ENCODE measurements at regions not wholly inside any gene's neighbourhood (a gene's known extent, or its start where the extent isn't known, plus 50 kb on each side); places are given as distances from the start of the nearest gene placed in this dataset.

DNA sequence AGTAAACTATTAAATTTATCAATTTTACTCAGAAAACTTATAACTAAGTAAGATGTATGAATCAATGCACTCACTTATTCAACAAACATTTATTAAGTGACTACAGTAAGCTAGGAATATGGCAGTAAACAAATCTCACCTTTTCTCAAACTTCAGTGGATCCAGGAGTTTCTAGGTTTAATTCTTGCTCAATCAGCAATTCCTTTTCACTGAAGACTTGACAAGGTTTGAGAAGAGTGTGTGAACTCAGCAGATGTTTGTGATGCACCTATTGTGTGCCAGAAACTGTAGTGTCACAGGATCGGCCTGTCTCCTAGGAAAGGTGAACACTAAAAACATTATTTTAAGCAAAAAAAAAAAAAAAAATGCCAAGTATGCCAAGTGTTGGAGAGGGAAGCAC lies 167.8 kb downstream of the ALG10 start:
- DNase-seq (ENCODE audit: low read depth), result no peak
- TF ChIP-seq, protein P1, sequence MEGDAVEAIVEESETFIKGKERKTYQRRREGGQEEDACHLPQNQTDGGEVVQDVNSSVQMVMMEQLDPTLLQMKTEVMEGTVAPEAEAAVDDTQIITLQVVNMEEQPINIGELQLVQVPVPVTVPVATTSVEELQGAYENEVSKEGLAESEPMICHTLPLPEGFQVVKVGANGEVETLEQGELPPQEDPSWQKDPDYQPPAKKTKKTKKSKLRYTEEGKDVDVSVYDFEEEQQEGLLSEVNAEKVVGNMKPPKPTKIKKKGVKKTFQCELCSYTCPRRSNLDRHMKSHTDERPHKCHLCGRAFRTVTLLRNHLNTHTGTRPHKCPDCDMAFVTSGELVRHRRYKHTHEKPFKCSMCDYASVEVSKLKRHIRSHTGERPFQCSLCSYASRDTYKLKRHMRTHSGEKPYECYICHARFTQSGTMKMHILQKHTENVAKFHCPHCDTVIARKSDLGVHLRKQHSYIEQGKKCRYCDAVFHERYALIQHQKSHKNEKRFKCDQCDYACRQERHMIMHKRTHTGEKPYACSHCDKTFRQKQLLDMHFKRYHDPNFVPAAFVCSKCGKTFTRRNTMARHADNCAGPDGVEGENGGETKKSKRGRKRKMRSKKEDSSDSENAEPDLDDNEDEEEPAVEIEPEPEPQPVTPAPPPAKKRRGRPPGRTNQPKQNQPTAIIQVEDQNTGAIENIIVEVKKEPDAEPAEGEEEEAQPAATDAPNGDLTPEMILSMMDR (conservative IDR thresholded peaks at IDR 0.05; ENCODE audit: low read depth, low read length), result no peak
- H3K4me3 ChIP-seq (ENCODE audit: low read length), result no peak overlapping the region

DNA sequence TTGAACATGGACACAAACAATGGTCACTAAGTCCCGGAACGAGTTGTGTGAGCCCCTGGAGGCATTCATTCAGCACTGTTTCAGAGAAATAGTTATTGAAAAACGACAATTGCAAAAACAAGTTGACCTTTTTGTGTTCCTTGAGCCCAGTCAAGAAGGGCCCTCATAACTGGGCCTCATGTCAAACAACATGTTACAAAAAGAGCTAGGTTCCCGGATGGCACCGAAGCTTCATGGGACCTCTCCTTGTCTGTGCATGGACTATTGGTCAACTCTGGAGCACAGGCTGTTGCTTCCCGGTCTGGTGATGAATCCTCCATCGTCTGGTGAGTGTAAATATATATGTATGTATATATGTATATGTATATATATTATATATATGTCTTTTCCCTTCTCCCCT lies 176.6 kb downstream of the ALG10 start:
- no peak overlapping the region for H3K4me3 ChIP-seq (ENCODE audit: low read length)
- TF ChIP-seq, protein P1 (conservative IDR thresholded peaks at IDR 0.05; ENCODE audit: low read depth, low read length), result no peak
- no peak for DNase-seq (ENCODE audit: low read depth)

GRCh38 chr12:34203866-34204620 lies 181.7 kb downstream of the ALG10 start:
- TF ChIP-seq, protein P1 (conservative IDR thresholded peaks at IDR 0.05; ENCODE audit: low read depth, low read length), result no peak
- no peak for DNase-seq (ENCODE audit: low read depth)
- no peak overlapping the region for H3K4me3 ChIP-seq (ENCODE audit: low read length)

DNA sequence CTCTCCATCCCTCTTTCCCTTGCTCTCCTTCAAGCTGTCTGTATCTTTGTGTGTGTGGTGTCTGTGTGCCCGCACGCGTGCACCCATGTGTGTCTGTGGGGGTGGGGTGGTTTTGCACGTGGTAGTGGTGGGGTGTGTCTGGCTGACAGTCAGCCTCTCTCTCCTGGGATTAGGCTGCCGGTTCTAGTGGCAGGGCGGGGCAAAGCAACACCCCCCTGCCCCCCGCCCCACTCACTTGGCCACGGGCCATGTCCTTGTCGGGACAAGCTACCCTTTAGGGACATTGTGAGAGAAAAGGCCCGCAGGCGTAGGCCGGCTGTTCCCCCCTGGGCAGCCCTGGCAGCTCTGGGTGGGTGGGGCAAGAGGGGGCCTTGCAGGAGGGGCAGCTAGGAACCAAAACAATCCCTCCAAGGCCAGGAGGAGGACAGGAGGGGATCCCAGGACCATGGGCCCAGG lies 182.6 kb downstream of the ALG10 start:
- TF ChIP-seq, protein P1 (conservative IDR thresholded peaks at IDR 0.05; ENCODE audit: low read depth, low read length), result no peak
- no peak overlapping the region for H3K4me3 ChIP-seq (ENCODE audit: low read length)
- DNase-seq (ENCODE audit: low read depth), result no peak

DNA sequence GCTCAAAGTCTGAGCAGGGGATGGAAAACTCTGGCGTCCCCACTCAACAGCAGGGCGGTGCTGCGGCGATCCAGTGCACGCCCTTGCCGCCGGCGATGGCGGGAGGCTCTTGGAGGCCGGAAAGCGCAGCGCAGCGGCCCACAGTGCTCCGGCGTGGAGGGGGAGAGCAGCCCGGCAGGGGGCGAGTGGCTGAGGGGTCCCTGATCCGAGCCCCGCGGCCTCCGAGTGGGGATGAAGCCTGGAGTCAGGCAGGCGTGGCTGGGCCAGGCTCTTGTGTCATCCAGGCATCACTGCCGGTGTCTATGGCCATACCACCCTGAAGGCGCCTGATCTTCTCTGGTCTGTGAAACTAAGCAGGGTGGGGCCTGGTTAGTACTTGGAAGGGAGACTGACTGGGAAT lies 183.1 kb downstream of the ALG10 start:
- H3K4me3 ChIP-seq (ENCODE audit: low read length), result no peak overlapping the region
- TF ChIP-seq, protein P1 (conservative IDR thresholded peaks at IDR 0.05; ENCODE audit: low read depth, low read length), result no peak

GRCh38 chr12:34206061-34206785 lies 183.9 kb downstream of the ALG10 start:
- TF ChIP-seq, protein P1 (conservative IDR thresholded peaks at IDR 0.05; ENCODE audit: low read depth, low read length), result no peak
- DNase-seq (ENCODE audit: low read depth), result no peak
- no peak overlapping the region for H3K4me3 ChIP-seq (ENCODE audit: low read length)

More for the DNA sequence above, 183.1 kb downstream of the ALG10 start:
- DNase-seq (ENCODE audit: low read depth), result no peak
